ENCODE measurements at regions not wholly inside any gene's neighbourhood (a gene's known extent, or its start where the extent isn't known, plus 50 kb on each side); places are given as distances from the start of the nearest gene placed in this dataset.
"Not testable (repeated sequence)": the region's sequence is repeated elsewhere in the genome, so short reads cannot be mapped to it uniquely, and the experiment has no call there.

- DNase-seq (ENCODE audit: extremely low read depth, low read depth): no peak
Measured at GRCh38 chr11:91100427-91100826, 877.6 kb upstream of the CHORDC1 start.

- no peak for DNase-seq (ENCODE audit: extremely low read depth, low read depth)
Measured at GRCh38 chr11:91097083-91097482, 874.2 kb upstream of the CHORDC1 start.

- DNase-seq (ENCODE audit: extremely low read depth, low read depth): no peak
Measured at GRCh38 chr11:91093141-91093540, 870.3 kb upstream of the CHORDC1 start.

- DNase-seq (ENCODE audit: extremely low read depth, low read depth): no peak
Measured at GRCh38 chr11:91091563-91091962, 868.7 kb upstream of the CHORDC1 start.

GRCh38 chr11:91086028-91086427 is 863.2 kb upstream of the CHORDC1 start:
- DNase-seq (ENCODE audit: extremely low read depth, low read depth): no peak

GRCh38 chr11:91082255-91082654 is 859.4 kb upstream of the CHORDC1 start:
- no peak for DNase-seq (ENCODE audit: extremely low read depth, low read depth)

GRCh38 chr11:91081440-91082043 is 858.7 kb upstream of the CHORDC1 start:
- DNase-seq (ENCODE audit: extremely low read depth, low read depth): no peak

- no peak for DNase-seq (ENCODE audit: extremely low read depth, low read depth)
Measured at GRCh38 chr11:91078221-91078620, 855.4 kb upstream of the CHORDC1 start.

- no peak for DNase-seq (ENCODE audit: extremely low read depth, low read depth)
Measured at GRCh38 chr11:91075032-91075695, 852.3 kb upstream of the CHORDC1 start.

GRCh38 chr11:91067666-91068065 is 844.8 kb upstream of the CHORDC1 start:
- no peak for DNase-seq (ENCODE audit: extremely low read depth, low read depth)

- DNase-seq (ENCODE audit: extremely low read depth, low read depth): no peak
Measured at GRCh38 chr11:91066456-91067047, 843.7 kb upstream of the CHORDC1 start.

- DNase-seq (ENCODE audit: extremely low read depth, low read depth): not testable (repeated sequence)
Measured at GRCh38 chr11:91063399-91063798, 840.5 kb upstream of the CHORDC1 start.

- no peak for DNase-seq (ENCODE audit: extremely low read depth, low read depth)
Measured at GRCh38 chr11:91047882-91048281, 825.0 kb upstream of the CHORDC1 start.

- DNase-seq (ENCODE audit: extremely low read depth, low read depth): no peak
Measured at GRCh38 chr11:91046261-91046660, 823.4 kb upstream of the CHORDC1 start.

- DNase-seq (ENCODE audit: extremely low read depth, low read depth): no peak
Measured at GRCh38 chr11:91041626-91042025, 818.8 kb upstream of the CHORDC1 start.

GRCh38 chr11:91023731-91024130 is 800.9 kb upstream of the CHORDC1 start:
- no peak for DNase-seq (ENCODE audit: extremely low read depth, low read depth)

- DNase-seq (ENCODE audit: extremely low read depth, low read depth): no peak
Measured at GRCh38 chr11:91011503-91011902, 788.7 kb upstream of the CHORDC1 start.

- DNase-seq (ENCODE audit: extremely low read depth, low read depth): no peak
Measured at GRCh38 chr11:91005458-91005857, 782.6 kb upstream of the CHORDC1 start.

- no peak for DNase-seq (ENCODE audit: extremely low read depth, low read depth)
Measured at GRCh38 chr11:90997241-90997640, 774.4 kb upstream of the CHORDC1 start.

- not testable (repeated sequence) for DNase-seq (ENCODE audit: extremely low read depth, low read depth)
Measured at GRCh38 chr11:90972159-90972558, 749.3 kb upstream of the CHORDC1 start.

GRCh38 chr11:90947930-90948329 is 725.1 kb upstream of the CHORDC1 start:
- no peak for DNase-seq (ENCODE audit: extremely low read depth, low read depth)

GRCh38 chr11:90930252-90930651 is 707.4 kb upstream of the CHORDC1 start:
- no peak for DNase-seq (ENCODE audit: extremely low read depth, low read depth)

All from NCI-H460 (cell line).